GM23338 (cell line): ENCODE measurements at regions not wholly inside any gene's neighbourhood (a gene's known extent, or its start where the extent isn't known, plus 50 kb on each side); places are given as distances from the start of the nearest gene placed in this dataset.

Experiments used
- ATAC-seq: fragments of 200-7000 bp; cut with Tn5 transposase; 3 replicates; pipeline ENCODE4 v1.9.1; 2020
- DNase-seq: peaks from one replicate; pipeline ENCODE4 v3.0.0-alpha.2; 2015; ENCODE audit warnings: low spot score
- H2AFZ ChIP-seq: fragments of 200-600 bp; sonication (generic); 2 replicates; pipeline ENCODE4 v1.8.0; 2016; ENCODE audit warnings: antibody characterized with exemption, mild to moderate bottlenecking, moderate library complexity
- H3F3A ChIP-seq: fragments of 200-600 bp; sonication (generic); replicated peaks from 2 replicates; pipeline ENCODE4 v1.8.0; 2017; ENCODE audit warnings: antibody characterized with exemption, mixed run types, low read depth
- H3K27ac ChIP-seq: fragments of 200-600 bp; sonication (generic); 2 replicates; pipeline ENCODE4 v1.6.1; 2016; ENCODE audit warnings: low read depth
- H3K27me3 ChIP-seq: fragments of 200-600 bp; sonication (generic); 2 replicates; pipeline ENCODE4 v1.8.0; 2016; ENCODE audit warnings: mild to moderate bottlenecking, mixed run types, moderate library complexity; ENCODE audit not compliant: insufficient read depth
- H3K36me3 ChIP-seq: fragments of 200-600 bp; sonication (generic); 2 replicates; pipeline ENCODE4 v1.8.0; 2016; ENCODE audit warnings: mild to moderate bottlenecking; ENCODE audit not compliant: insufficient read depth
- H3K4me1 ChIP-seq: fragments of 200-600 bp; sonication (generic); 2 replicates; pipeline ENCODE4 v1.8.0; 2016; ENCODE audit warnings: mild to moderate bottlenecking, moderate library complexity; ENCODE audit not compliant: insufficient read depth
- H3K4me2 ChIP-seq: fragments of 200-600 bp; sonication (generic); 2 replicates; pipeline ENCODE4 v1.7.1; 2017; ENCODE audit warnings: mixed run types
- H3K4me3 ChIP-seq: fragments of 200-600 bp; sonication (generic); 2 replicates; pipeline ENCODE4 v1.6.1; 2016; ENCODE audit warnings: mixed run types
- H3K79me2 ChIP-seq: fragments of 200-600 bp; sonication (generic); replicated peaks from 2 replicates; pipeline ENCODE4 v1.8.0; 2017; ENCODE audit warnings: mild to moderate bottlenecking; ENCODE audit not compliant: insufficient read depth
- H3K9me2 ChIP-seq: fragments of 200-600 bp; sonication (generic); 2 replicates; pipeline ENCODE4 v1.8.0; 2017; ENCODE audit not compliant: insufficient read depth
- H4K20me1 ChIP-seq: fragments of 200-600 bp; sonication (generic); replicated peaks from 2 replicates; pipeline ENCODE4 v1.8.0; 2017; ENCODE audit warnings: mild to moderate bottlenecking; ENCODE audit not compliant: insufficient read depth
- H3K27ac Mint-ChIP-seq: 2 replicates; pipeline ENCODE4 v1.8.0; 2020; ENCODE audit warnings: inconsistent platforms, mild to moderate bottlenecking, moderate library complexity, mixed read lengths
- H3K27me3 Mint-ChIP-seq: 3 replicates; pipeline ENCODE4 v1.8.0; 2022; ENCODE audit warnings: low read depth, mild to moderate bottlenecking, moderate library complexity, mixed read lengths, inconsistent platforms; ENCODE audit not compliant: insufficient read depth, poor library complexity
- H3K36me3 Mint-ChIP-seq: 3 replicates; pipeline ENCODE4 v1.8.0; 2021; ENCODE audit warnings: low read depth, mild to moderate bottlenecking, inconsistent platforms, moderate library complexity, mixed read lengths
- H3K4me1 Mint-ChIP-seq: 3 replicates; pipeline ENCODE4 v1.8.0; 2020; ENCODE audit warnings: mild to moderate bottlenecking, inconsistent platforms, mixed read lengths
- H3K4me3 Mint-ChIP-seq: 3 replicates; pipeline ENCODE4 v1.8.0; 2021; ENCODE audit warnings: moderate library complexity, mild to moderate bottlenecking, inconsistent platforms, mixed read lengths
- H3K9me3 Mint-ChIP-seq: 3 replicates; pipeline ENCODE4 v1.8.0; 2020; ENCODE audit warnings: moderate library complexity, mild to moderate bottlenecking, inconsistent platforms, mixed read lengths
- EZH2 ChIP-seq: fragments of 200-600 bp; sonication (generic); IDR thresholded peaks from one replicate; pipeline ENCODE4 v1.8.0; 2017; ENCODE audit warnings: antibody characterized with exemption, mild to moderate bottlenecking, low read depth; ENCODE audit not compliant: unreplicated experiment
- EZH2phosphoT487 ChIP-seq: fragments of 200-600 bp; sonication (generic); IDR thresholded peaks from one replicate; pipeline ENCODE4 v1.8.1; 2018; ENCODE audit warnings: antibody characterized with exemption; ENCODE audit not compliant: unreplicated experiment
- JUNB ChIP-seq: IDR thresholded peaks from one replicate; pipeline ENCODE4 v1.6.1; 2016; ENCODE audit warnings: antibody characterized with exemption; ENCODE audit not compliant: unreplicated experiment
- ZNF114 ChIP-seq: fragments of 250-450 bp; sonication (Bioruptor Pico); IDR thresholded peaks from 2 replicates; pipeline ENCODE4 v1.5.0; 2020; ENCODE audit warnings: mild to moderate bottlenecking, moderate library complexity
- TF ChIP-seq, protein P1 (sequence below), 2 experiments: fragments of 200-600 bp in 1 of 2; sonication (generic) in 1 of 2; conservative IDR thresholded peaks; 2 replicates each; pipeline versions ENCODE4 v1.5.1 to v1.6.1; 2016 to 2017; ENCODE audit warnings: antibody characterized with exemption in 2 of 2, low read depth in 2 of 2, mild to moderate bottlenecking in 2 of 2, moderate library complexity in 1 of 2
- TF ChIP-seq, protein P2 (sequence below): IDR thresholded peaks from one replicate; pipeline ENCODE4 v1.6.1; 2018; ENCODE audit warnings: antibody characterized with exemption; ENCODE audit not compliant: unreplicated experiment

DNA sequence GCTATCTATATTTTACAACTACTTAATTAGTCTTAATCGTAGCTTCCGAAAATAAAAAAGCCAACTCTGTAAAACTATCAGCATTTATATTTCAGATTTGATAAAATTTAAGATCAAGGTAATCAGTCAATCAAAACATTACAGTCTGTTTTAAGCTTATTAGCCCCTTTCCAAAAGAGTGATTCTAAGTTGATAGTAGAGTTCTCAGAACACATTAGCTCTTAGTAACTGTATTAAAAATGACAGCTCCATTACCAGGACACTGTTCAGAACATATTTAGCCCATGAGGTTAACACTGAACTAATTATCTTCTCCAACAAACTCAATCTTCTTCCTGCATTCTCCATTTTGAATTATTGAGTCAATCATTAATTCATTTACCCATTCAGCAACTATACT lies 110.3 kb upstream of the PALS2 start:
- H3K36me3 ChIP-seq = no peaks in the 10 kb centered on the region
- peaks cover 12% of the 10 kb centered on the region for H3K4me1 Mint-ChIP-seq
- ATAC-seq = no peak

DNA sequence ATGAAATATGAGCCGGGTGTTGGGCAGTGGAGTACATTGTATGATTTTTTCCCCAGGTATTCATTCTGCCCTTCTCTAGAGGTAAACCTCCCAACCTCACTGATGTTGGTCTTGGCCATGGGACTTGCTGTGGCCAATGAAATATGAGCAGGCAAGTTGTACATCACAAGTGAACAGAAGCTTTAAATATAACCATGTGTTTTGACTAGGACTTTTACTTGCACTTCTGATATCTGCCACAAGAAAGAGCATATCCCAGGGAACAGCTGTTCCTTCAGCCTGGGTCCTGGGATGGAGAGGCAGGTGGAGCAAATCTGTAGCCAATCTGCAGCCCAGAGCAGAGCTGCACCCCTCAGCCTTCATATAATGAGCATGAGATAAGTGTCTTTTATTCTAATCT lies 109.8 kb upstream of the PALS2 start:
- Histone ChIP-seq H3K27ac (no peak overlapping the region), H3K4me1 (no peaks in the 10 kb centered on the region), H3F3A (no peaks in the 10 kb centered on the region), H3K27me3 (no peaks in the 10 kb centered on the region), H3K4me2 (no peak overlapping the region), H3K9me2 (peaks cover 7% of the 10 kb centered on the region; the same call in 1 of the 2 replicates), H3K79me2 (no peaks in the 10 kb centered on the region), H2AFZ (no peak overlapping the region), H3K4me3 (no peak overlapping the region), H4K20me1 (no peaks in the 10 kb centered on the region), H3K36me3 (no peaks in the 10 kb centered on the region)
- Mint-ChIP-seq H3K27ac (no peak overlapping the region), H3K4me3 (no peak overlapping the region), H3K27me3 (peaks cover 4% of the 10 kb centered on the region), H3K4me1 (peaks cover 12% of the 10 kb centered on the region), H3K36me3 (no peaks in the 10 kb centered on the region), H3K9me3 (no peaks in the 10 kb centered on the region)
- DNase-seq (no peak), ATAC-seq (no peak)
- no peak for TF ChIP-seq EZH2
- no peak for TF ChIP-seq EZH2phosphoT487
- TF ChIP-seq, protein P1, sequence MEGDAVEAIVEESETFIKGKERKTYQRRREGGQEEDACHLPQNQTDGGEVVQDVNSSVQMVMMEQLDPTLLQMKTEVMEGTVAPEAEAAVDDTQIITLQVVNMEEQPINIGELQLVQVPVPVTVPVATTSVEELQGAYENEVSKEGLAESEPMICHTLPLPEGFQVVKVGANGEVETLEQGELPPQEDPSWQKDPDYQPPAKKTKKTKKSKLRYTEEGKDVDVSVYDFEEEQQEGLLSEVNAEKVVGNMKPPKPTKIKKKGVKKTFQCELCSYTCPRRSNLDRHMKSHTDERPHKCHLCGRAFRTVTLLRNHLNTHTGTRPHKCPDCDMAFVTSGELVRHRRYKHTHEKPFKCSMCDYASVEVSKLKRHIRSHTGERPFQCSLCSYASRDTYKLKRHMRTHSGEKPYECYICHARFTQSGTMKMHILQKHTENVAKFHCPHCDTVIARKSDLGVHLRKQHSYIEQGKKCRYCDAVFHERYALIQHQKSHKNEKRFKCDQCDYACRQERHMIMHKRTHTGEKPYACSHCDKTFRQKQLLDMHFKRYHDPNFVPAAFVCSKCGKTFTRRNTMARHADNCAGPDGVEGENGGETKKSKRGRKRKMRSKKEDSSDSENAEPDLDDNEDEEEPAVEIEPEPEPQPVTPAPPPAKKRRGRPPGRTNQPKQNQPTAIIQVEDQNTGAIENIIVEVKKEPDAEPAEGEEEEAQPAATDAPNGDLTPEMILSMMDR (conservative IDR thresholded peaks at IDR 0.05; ENCODE audit: low read depth in 2 of 2) = no peak
- TF ChIP-seq, protein P2, sequence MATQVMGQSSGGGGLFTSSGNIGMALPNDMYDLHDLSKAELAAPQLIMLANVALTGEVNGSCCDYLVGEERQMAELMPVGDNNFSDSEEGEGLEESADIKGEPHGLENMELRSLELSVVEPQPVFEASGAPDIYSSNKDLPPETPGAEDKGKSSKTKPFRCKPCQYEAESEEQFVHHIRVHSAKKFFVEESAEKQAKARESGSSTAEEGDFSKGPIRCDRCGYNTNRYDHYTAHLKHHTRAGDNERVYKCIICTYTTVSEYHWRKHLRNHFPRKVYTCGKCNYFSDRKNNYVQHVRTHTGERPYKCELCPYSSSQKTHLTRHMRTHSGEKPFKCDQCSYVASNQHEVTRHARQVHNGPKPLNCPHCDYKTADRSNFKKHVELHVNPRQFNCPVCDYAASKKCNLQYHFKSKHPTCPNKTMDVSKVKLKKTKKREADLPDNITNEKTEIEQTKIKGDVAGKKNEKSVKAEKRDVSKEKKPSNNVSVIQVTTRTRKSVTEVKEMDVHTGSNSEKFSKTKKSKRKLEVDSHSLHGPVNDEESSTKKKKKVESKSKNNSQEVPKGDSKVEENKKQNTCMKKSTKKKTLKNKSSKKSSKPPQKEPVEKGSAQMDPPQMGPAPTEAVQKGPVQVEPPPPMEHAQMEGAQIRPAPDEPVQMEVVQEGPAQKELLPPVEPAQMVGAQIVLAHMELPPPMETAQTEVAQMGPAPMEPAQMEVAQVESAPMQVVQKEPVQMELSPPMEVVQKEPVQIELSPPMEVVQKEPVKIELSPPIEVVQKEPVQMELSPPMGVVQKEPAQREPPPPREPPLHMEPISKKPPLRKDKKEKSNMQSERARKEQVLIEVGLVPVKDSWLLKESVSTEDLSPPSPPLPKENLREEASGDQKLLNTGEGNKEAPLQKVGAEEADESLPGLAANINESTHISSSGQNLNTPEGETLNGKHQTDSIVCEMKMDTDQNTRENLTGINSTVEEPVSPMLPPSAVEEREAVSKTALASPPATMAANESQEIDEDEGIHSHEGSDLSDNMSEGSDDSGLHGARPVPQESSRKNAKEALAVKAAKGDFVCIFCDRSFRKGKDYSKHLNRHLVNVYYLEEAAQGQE = no peak
- TF ChIP-seq ZNF114 = no peak

More for the DNA sequence above, 110.3 kb upstream of the PALS2 start:
- H3K36me3 Mint-ChIP-seq = no peaks in the 10 kb centered on the region
- Histone ChIP-seq H3K4me2 (no peak overlapping the region), H3K79me2 (no peaks in the 10 kb centered on the region), H2AFZ (no peak overlapping the region), H3K4me3 (no peak overlapping the region), H3F3A (no peaks in the 10 kb centered on the region), H3K9me2 (peaks cover 7% of the 10 kb centered on the region; the same call in 1 of the 2 replicates), H4K20me1 (no peaks in the 10 kb centered on the region), H3K4me1 (no peaks in the 10 kb centered on the region), H3K27me3 (no peaks in the 10 kb centered on the region), H3K27ac (no peak overlapping the region)
- TF ChIP-seq EZH2 (no peak), EZH2phosphoT487 (no peak), JUNB (no peak)
- no peak overlapping the region for H3K27ac Mint-ChIP-seq
- H3K9me3 Mint-ChIP-seq = no peaks in the 10 kb centered on the region
- H3K27me3 Mint-ChIP-seq = peaks cover 4% of the 10 kb centered on the region
- DNase-seq = no peak
- no peak overlapping the region for H3K4me3 Mint-ChIP-seq
